Adrenal gland (tissue), 5 donors: ENCODE measurements at regions not wholly inside any gene's neighbourhood (a gene's known extent, or its start where the extent isn't known, plus 50 kb on each side); places are given as distances from the start of the nearest gene placed in this dataset.

Experiments used
- POLR2A ChIP-seq, 2 donors: fragments of 450-650 bp; IDR thresholded peaks; one replicate each; pipeline ENCODE4 v1.6.1; 2017; ENCODE audit warnings: antibody characterized with exemption in 2 of 2, mild to moderate bottlenecking in 2 of 2, moderate library complexity in 1 of 2
- TF ChIP-seq, protein P1 (sequence below), 6 experiments: fragments of 450-650 bp in 4 of 6; fragments of 200-600 bp in 2 of 6; sonication (generic) in 1 of 6; IDR thresholded peaks; 1 replicate in 5 of 6; 2 replicates in 1 of 6; pipeline versions ENCODE4 v1.5.1 to v1.8.0; 2016 to 2021; ENCODE audit warnings: antibody characterized with exemption in 6 of 6, mild to moderate bottlenecking in 2 of 6, moderate library complexity in 1 of 6
- donor health status: DM: no; HTN: no; CAD: no.

DNA sequence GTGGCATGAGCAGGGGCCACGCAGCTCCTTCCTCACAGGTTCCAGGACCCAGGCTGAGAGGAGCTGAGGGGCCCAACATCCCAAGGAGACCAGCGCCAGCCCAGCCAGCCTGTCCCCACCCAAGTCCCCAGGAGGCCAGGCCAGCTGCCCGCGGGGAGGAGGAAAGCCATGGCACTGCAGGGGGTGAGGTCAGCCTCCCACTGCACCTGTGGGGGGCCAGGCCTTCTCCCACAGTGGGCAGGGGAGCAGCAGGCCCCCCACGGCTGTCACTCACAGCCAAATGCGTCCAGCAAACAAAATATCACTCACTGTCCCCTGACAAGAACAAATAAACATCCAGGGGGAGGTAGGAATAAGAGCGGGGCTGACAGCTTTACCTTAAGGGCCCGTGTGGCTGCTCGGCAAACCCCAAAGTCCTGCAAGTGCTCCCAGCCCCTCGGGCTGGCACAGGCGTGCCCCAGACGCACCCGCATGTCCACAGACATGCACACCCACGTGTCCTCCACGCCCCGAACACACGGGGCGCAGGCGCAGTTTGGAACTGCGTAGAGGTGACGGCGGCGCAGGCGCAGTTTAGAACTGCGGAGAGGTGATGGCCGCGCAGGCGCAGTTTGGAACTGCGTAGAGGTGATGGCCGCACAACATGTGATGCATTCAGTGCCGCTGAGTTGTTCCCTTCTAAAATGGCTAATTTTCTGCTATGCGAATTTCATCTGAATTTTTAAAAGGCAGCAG, 291.1 kb downstream of the FOXL1 start:
- TF ChIP-seq, protein P1, sequence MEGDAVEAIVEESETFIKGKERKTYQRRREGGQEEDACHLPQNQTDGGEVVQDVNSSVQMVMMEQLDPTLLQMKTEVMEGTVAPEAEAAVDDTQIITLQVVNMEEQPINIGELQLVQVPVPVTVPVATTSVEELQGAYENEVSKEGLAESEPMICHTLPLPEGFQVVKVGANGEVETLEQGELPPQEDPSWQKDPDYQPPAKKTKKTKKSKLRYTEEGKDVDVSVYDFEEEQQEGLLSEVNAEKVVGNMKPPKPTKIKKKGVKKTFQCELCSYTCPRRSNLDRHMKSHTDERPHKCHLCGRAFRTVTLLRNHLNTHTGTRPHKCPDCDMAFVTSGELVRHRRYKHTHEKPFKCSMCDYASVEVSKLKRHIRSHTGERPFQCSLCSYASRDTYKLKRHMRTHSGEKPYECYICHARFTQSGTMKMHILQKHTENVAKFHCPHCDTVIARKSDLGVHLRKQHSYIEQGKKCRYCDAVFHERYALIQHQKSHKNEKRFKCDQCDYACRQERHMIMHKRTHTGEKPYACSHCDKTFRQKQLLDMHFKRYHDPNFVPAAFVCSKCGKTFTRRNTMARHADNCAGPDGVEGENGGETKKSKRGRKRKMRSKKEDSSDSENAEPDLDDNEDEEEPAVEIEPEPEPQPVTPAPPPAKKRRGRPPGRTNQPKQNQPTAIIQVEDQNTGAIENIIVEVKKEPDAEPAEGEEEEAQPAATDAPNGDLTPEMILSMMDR (IDR thresholded peaks at IDR 0.05): no peak
- no peak for TF ChIP-seq POLR2A (IDR thresholded peaks at IDR 0.05)
